GM23338 (cell line): ENCODE measurements at regions not wholly inside any gene's neighbourhood (a gene's known extent, or its start where the extent isn't known, plus 50 kb on each side); places are given as distances from the start of the nearest gene placed in this dataset.

Experiments used
- ATAC-seq: fragments of 200-7000 bp; cut with Tn5 transposase; 3 replicates; pipeline ENCODE4 v1.9.1; 2020
- DNase-seq: peaks from one replicate; pipeline ENCODE4 v3.0.0-alpha.2; 2015; ENCODE audit warnings: low spot score
- H2AFZ ChIP-seq: fragments of 200-600 bp; sonication (generic); 2 replicates; pipeline ENCODE4 v1.8.0; 2016; ENCODE audit warnings: antibody characterized with exemption, mild to moderate bottlenecking, moderate library complexity
- H3F3A ChIP-seq: fragments of 200-600 bp; sonication (generic); replicated peaks from 2 replicates; pipeline ENCODE4 v1.8.0; 2017; ENCODE audit warnings: antibody characterized with exemption, mixed run types, low read depth
- H3K27ac ChIP-seq: fragments of 200-600 bp; sonication (generic); 2 replicates; pipeline ENCODE4 v1.6.1; 2016; ENCODE audit warnings: low read depth
- H3K27me3 ChIP-seq: fragments of 200-600 bp; sonication (generic); 2 replicates; pipeline ENCODE4 v1.8.0; 2016; ENCODE audit warnings: mild to moderate bottlenecking, mixed run types, moderate library complexity; ENCODE audit not compliant: insufficient read depth
- H3K36me3 ChIP-seq: fragments of 200-600 bp; sonication (generic); 2 replicates; pipeline ENCODE4 v1.8.0; 2016; ENCODE audit warnings: mild to moderate bottlenecking; ENCODE audit not compliant: insufficient read depth
- H3K4me1 ChIP-seq: fragments of 200-600 bp; sonication (generic); 2 replicates; pipeline ENCODE4 v1.8.0; 2016; ENCODE audit warnings: mild to moderate bottlenecking, moderate library complexity; ENCODE audit not compliant: insufficient read depth
- H3K4me2 ChIP-seq: fragments of 200-600 bp; sonication (generic); 2 replicates; pipeline ENCODE4 v1.7.1; 2017; ENCODE audit warnings: mixed run types
- H3K4me3 ChIP-seq: fragments of 200-600 bp; sonication (generic); 2 replicates; pipeline ENCODE4 v1.6.1; 2016; ENCODE audit warnings: mixed run types
- H3K79me2 ChIP-seq: fragments of 200-600 bp; sonication (generic); replicated peaks from 2 replicates; pipeline ENCODE4 v1.8.0; 2017; ENCODE audit warnings: mild to moderate bottlenecking; ENCODE audit not compliant: insufficient read depth
- H3K9me2 ChIP-seq: fragments of 200-600 bp; sonication (generic); 2 replicates; pipeline ENCODE4 v1.8.0; 2017; ENCODE audit not compliant: insufficient read depth
- H4K20me1 ChIP-seq: fragments of 200-600 bp; sonication (generic); replicated peaks from 2 replicates; pipeline ENCODE4 v1.8.0; 2017; ENCODE audit warnings: mild to moderate bottlenecking; ENCODE audit not compliant: insufficient read depth
- H3K27ac Mint-ChIP-seq: 2 replicates; pipeline ENCODE4 v1.8.0; 2020; ENCODE audit warnings: inconsistent platforms, mild to moderate bottlenecking, moderate library complexity, mixed read lengths
- H3K27me3 Mint-ChIP-seq: 3 replicates; pipeline ENCODE4 v1.8.0; 2022; ENCODE audit warnings: low read depth, mild to moderate bottlenecking, moderate library complexity, mixed read lengths, inconsistent platforms; ENCODE audit not compliant: insufficient read depth, poor library complexity
- H3K36me3 Mint-ChIP-seq: 3 replicates; pipeline ENCODE4 v1.8.0; 2021; ENCODE audit warnings: low read depth, mild to moderate bottlenecking, inconsistent platforms, moderate library complexity, mixed read lengths
- H3K4me1 Mint-ChIP-seq: 3 replicates; pipeline ENCODE4 v1.8.0; 2020; ENCODE audit warnings: mild to moderate bottlenecking, inconsistent platforms, mixed read lengths
- H3K4me3 Mint-ChIP-seq: 3 replicates; pipeline ENCODE4 v1.8.0; 2021; ENCODE audit warnings: moderate library complexity, mild to moderate bottlenecking, inconsistent platforms, mixed read lengths
- H3K9me3 Mint-ChIP-seq: 3 replicates; pipeline ENCODE4 v1.8.0; 2020; ENCODE audit warnings: moderate library complexity, mild to moderate bottlenecking, inconsistent platforms, mixed read lengths
- CREB1 ChIP-seq: fragments of 250-450 bp; sonication (Bioruptor Pico); IDR thresholded peaks from 2 replicates; pipeline ENCODE4 v1.5.0; 2020; ENCODE audit warnings: low read depth, mild to moderate bottlenecking, moderate library complexity
- EZH2 ChIP-seq: fragments of 200-600 bp; sonication (generic); IDR thresholded peaks from one replicate; pipeline ENCODE4 v1.8.0; 2017; ENCODE audit warnings: antibody characterized with exemption, mild to moderate bottlenecking, low read depth; ENCODE audit not compliant: unreplicated experiment
- EZH2phosphoT487 ChIP-seq: fragments of 200-600 bp; sonication (generic); IDR thresholded peaks from one replicate; pipeline ENCODE4 v1.8.1; 2018; ENCODE audit warnings: antibody characterized with exemption; ENCODE audit not compliant: unreplicated experiment
- JUNB ChIP-seq: IDR thresholded peaks from one replicate; pipeline ENCODE4 v1.6.1; 2016; ENCODE audit warnings: antibody characterized with exemption; ENCODE audit not compliant: unreplicated experiment
- NANOG ChIP-seq: IDR thresholded peaks from 2 replicates; pipeline ENCODE4 v1.6.1; 2016; ENCODE audit warnings: antibody characterized with exemption, borderline replicate concordance
- POLR2AphosphoS5 ChIP-seq: IDR thresholded peaks from 2 replicates; pipeline ENCODE4 v1.6.1; 2016; ENCODE audit warnings: antibody characterized with exemption, low read depth
- STAT1 ChIP-seq: IDR thresholded peaks from one replicate; pipeline ENCODE4 v1.6.1; 2016; ENCODE audit warnings: antibody characterized with exemption; ENCODE audit not compliant: unreplicated experiment
- ZNF114 ChIP-seq: fragments of 250-450 bp; sonication (Bioruptor Pico); IDR thresholded peaks from 2 replicates; pipeline ENCODE4 v1.5.0; 2020; ENCODE audit warnings: mild to moderate bottlenecking, moderate library complexity
- ZNF331 ChIP-seq: fragments of 250-450 bp; sonication (Bioruptor Pico); IDR thresholded peaks from 2 replicates; pipeline ENCODE4 v1.5.0; 2020; ENCODE audit warnings: low read depth, mild to moderate bottlenecking, moderate library complexity
- TF ChIP-seq, protein P1 (sequence below), 2 experiments: fragments of 200-600 bp in 1 of 2; sonication (generic) in 1 of 2; conservative IDR thresholded peaks; 2 replicates each; pipeline versions ENCODE4 v1.5.1 to v1.6.1; 2016 to 2017; ENCODE audit warnings: antibody characterized with exemption in 2 of 2, low read depth in 2 of 2, mild to moderate bottlenecking in 2 of 2, moderate library complexity in 1 of 2
- TF ChIP-seq, protein P2 (sequence below): IDR thresholded peaks from 2 replicates; pipeline ENCODE4 v1.6.1; 2016; ENCODE audit warnings: antibody characterized with exemption
- TF ChIP-seq, protein P3 (sequence below): IDR thresholded peaks from one replicate; pipeline ENCODE4 v1.6.1; 2018; ENCODE audit warnings: antibody characterized with exemption; ENCODE audit not compliant: unreplicated experiment
- TF ChIP-seq, protein P4 (sequence below): fragments of 250-450 bp; sonication (Bioruptor Pico); IDR thresholded peaks from 2 replicates; pipeline ENCODE4 v1.5.0; 2020; ENCODE audit warnings: mild to moderate bottlenecking, moderate library complexity

DNA sequence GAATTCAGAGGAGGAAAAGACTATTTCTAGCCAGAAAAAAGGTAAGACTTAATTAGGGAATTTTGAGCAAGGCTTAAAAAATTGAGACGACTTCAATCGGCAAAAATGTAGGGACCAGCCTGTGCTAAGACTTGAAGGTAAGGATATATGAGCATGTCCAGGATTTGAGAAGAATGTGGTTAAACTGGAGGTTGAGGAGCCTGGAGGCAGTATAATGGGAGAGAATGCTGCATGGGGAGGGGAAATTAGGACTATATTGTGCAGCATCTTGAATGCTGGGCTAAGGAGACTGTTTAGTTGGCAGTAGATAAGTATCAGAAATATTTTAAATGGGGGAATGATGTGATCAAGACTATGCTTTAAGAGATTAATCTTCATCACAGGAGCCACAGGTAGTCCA, 53.1 kb upstream of the PCGF5 start:
- DNase-seq (no peak), ATAC-seq (no peak)
- H3K27me3 Mint-ChIP-seq, result peaks cover 35% of the 10 kb centered on the region
- H3K27ac Mint-ChIP-seq, result no peak overlapping the region
- Histone ChIP-seq H3K27ac (no peak overlapping the region), H3K4me3 (no peak overlapping the region), H3K27me3 (peaks cover 63% of the 10 kb centered on the region), H3K9me2 (no peaks in the 10 kb centered on the region), H2AFZ (no peak overlapping the region), H3F3A (no peaks in the 10 kb centered on the region), H4K20me1 (peaks cover 4% of the 10 kb centered on the region; the same call in 1 of the 2 replicates), H3K36me3 (no peaks in the 10 kb centered on the region), H3K4me2 (no peak overlapping the region), H3K4me1 (no peaks in the 10 kb centered on the region), H3K79me2 (no peaks in the 10 kb centered on the region)
- TF ChIP-seq NANOG, result no peak
- TF ChIP-seq, protein P1, sequence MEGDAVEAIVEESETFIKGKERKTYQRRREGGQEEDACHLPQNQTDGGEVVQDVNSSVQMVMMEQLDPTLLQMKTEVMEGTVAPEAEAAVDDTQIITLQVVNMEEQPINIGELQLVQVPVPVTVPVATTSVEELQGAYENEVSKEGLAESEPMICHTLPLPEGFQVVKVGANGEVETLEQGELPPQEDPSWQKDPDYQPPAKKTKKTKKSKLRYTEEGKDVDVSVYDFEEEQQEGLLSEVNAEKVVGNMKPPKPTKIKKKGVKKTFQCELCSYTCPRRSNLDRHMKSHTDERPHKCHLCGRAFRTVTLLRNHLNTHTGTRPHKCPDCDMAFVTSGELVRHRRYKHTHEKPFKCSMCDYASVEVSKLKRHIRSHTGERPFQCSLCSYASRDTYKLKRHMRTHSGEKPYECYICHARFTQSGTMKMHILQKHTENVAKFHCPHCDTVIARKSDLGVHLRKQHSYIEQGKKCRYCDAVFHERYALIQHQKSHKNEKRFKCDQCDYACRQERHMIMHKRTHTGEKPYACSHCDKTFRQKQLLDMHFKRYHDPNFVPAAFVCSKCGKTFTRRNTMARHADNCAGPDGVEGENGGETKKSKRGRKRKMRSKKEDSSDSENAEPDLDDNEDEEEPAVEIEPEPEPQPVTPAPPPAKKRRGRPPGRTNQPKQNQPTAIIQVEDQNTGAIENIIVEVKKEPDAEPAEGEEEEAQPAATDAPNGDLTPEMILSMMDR (conservative IDR thresholded peaks at IDR 0.05; ENCODE audit: low read depth in 2 of 2), result no peak
- TF ChIP-seq ZNF114 (CRISPR knock-in tag), result no peak
- TF ChIP-seq JUNB, result no peak
- no peak for TF ChIP-seq EZH2
- no peak for TF ChIP-seq POLR2AphosphoS5
- no peak for TF ChIP-seq STAT1
- TF ChIP-seq, protein P2, sequence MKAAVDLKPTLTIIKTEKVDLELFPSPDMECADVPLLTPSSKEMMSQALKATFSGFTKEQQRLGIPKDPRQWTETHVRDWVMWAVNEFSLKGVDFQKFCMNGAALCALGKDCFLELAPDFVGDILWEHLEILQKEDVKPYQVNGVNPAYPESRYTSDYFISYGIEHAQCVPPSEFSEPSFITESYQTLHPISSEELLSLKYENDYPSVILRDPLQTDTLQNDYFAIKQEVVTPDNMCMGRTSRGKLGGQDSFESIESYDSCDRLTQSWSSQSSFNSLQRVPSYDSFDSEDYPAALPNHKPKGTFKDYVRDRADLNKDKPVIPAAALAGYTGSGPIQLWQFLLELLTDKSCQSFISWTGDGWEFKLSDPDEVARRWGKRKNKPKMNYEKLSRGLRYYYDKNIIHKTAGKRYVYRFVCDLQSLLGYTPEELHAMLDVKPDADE, result no peak
- no peak for TF ChIP-seq ZNF331
- no peak for TF ChIP-seq CREB1 (CRISPR knock-in tag)
- TF ChIP-seq, protein P3, sequence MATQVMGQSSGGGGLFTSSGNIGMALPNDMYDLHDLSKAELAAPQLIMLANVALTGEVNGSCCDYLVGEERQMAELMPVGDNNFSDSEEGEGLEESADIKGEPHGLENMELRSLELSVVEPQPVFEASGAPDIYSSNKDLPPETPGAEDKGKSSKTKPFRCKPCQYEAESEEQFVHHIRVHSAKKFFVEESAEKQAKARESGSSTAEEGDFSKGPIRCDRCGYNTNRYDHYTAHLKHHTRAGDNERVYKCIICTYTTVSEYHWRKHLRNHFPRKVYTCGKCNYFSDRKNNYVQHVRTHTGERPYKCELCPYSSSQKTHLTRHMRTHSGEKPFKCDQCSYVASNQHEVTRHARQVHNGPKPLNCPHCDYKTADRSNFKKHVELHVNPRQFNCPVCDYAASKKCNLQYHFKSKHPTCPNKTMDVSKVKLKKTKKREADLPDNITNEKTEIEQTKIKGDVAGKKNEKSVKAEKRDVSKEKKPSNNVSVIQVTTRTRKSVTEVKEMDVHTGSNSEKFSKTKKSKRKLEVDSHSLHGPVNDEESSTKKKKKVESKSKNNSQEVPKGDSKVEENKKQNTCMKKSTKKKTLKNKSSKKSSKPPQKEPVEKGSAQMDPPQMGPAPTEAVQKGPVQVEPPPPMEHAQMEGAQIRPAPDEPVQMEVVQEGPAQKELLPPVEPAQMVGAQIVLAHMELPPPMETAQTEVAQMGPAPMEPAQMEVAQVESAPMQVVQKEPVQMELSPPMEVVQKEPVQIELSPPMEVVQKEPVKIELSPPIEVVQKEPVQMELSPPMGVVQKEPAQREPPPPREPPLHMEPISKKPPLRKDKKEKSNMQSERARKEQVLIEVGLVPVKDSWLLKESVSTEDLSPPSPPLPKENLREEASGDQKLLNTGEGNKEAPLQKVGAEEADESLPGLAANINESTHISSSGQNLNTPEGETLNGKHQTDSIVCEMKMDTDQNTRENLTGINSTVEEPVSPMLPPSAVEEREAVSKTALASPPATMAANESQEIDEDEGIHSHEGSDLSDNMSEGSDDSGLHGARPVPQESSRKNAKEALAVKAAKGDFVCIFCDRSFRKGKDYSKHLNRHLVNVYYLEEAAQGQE, result no peak
- TF ChIP-seq, protein P4, sequence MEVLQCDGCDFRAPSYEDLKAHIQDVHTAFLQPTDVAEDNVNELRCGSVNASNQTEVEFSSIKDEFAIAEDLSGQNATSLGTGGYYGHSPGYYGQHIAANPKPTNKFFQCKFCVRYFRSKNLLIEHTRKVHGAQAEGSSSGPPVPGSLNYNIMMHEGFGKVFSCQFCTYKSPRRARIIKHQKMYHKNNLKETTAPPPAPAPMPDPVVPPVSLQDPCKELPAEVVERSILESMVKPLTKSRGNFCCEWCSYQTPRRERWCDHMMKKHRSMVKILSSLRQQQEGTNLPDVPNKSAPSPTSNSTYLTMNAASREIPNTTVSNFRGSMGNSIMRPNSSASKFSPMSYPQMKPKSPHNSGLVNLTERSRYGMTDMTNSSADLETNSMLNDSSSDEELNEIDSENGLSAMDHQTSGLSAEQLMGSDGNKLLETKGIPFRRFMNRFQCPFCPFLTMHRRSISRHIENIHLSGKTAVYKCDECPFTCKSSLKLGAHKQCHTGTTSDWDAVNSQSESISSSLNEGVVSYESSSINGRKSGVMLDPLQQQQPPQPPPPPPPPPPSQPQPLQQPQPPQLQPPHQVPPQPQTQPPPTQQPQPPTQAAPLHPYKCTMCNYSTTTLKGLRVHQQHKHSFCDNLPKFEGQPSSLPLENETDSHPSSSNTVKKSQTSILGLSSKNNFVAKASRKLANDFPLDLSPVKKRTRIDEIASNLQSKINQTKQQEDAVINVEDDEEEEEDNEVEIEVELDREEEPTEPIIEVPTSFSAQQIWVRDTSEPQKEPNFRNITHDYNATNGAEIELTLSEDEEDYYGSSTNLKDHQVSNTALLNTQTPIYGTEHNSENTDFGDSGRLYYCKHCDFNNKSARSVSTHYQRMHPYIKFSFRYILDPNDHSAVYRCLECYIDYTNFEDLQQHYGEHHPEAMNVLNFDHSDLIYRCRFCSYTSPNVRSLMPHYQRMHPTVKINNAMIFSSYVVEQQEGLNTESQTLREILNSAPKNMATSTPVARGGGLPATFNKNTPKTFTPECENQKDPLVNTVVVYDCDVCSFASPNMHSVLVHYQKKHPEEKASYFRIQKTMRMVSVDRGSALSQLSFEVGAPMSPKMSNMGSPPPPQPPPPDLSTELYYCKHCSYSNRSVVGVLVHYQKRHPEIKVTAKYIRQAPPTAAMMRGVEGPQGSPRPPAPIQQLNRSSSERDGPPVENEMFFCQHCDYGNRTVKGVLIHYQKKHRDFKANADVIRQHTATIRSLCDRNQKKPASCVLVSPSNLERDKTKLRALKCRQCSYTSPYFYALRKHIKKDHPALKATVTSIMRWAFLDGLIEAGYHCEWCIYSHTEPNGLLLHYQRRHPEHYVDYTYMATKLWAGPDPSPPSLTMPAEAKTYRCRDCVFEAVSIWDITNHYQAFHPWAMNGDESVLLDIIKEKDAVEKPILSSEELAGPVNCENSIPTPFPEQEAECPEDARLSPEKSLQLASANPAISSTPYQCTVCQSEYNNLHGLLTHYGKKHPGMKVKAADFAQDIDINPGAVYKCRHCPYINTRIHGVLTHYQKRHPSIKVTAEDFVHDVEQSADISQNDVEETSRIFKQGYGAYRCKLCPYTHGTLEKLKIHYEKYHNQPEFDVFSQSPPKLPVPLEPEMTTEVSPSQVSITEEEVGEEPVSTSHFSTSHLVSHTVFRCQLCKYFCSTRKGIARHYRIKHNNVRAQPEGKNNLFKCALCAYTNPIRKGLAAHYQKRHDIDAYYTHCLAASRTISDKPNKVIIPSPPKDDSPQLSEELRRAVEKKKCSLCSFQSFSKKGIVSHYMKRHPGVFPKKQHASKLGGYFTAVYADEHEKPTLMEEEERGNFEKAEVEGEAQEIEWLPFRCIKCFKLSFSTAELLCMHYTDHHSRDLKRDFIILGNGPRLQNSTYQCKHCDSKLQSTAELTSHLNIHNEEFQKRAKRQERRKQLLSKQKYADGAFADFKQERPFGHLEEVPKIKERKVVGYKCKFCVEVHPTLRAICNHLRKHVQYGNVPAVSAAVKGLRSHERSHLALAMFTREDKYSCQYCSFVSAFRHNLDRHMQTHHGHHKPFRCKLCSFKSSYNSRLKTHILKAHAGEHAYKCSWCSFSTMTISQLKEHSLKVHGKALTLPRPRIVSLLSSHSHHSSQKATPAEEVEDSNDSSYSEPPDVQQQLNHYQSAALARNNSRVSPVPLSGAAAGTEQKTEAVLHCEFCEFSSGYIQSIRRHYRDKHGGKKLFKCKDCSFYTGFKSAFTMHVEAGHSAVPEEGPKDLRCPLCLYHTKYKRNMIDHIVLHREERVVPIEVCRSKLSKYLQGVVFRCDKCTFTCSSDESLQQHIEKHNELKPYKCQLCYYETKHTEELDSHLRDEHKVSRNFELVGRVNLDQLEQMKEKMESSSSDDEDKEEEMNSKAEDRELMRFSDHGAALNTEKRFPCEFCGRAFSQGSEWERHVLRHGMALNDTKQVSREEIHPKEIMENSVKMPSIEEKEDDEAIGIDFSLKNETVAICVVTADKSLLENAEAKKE (CRISPR knock-in tag), result no peak
- no peak for TF ChIP-seq EZH2phosphoT487
- H3K36me3 Mint-ChIP-seq, result no peaks in the 10 kb centered on the region
- no peak overlapping the region for H3K4me3 Mint-ChIP-seq
- H3K9me3 Mint-ChIP-seq, result peaks cover 2% of the 10 kb centered on the region; the same call in 2 of the 3 replicates
- peaks cover 3% of the 10 kb centered on the region; the same call in 2 of the 3 replicates for H3K4me1 Mint-ChIP-seq
